ENCODE measurements at regions not wholly inside any gene's neighbourhood (a gene's known extent, or its start where the extent isn't known, plus 50 kb on each side); places are given as distances from the start of the nearest gene placed in this dataset.

DNA sequence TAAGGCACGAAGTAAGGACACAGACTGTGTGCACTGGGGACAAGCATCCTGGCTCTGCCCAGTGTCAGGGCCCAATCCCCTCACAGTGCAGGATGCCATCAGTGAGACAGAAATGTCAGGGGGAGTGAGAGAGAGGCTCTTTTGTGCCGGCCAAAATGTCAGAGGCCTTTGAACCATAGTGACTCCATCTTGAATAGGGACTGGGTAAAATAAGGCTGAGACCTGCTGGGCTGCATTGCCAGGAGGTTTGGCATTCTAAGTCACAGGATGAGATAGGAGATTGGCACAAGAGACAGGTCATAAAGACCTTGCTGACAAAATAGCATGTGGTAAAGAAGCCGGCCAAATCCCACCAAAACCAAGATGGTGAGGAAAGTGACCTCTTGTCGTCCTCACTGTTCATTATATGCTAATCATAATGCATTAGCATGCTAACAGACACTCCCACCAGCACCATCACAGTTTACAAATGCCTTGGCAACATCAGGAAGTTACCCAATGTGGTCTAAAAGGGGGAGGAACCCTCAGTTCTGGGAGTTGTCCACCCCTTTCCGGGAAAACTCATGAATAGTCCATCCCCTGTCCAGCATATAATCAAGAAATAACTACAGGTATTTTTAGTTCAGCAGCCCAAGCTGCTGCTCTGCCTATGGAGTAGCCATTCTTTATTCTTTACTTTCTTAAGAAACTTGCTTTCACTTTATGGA lies 337.4 kb downstream of the LPIN1 start:
- no peak for DNase-seq (ENCODE audit: low read depth)

DNA sequence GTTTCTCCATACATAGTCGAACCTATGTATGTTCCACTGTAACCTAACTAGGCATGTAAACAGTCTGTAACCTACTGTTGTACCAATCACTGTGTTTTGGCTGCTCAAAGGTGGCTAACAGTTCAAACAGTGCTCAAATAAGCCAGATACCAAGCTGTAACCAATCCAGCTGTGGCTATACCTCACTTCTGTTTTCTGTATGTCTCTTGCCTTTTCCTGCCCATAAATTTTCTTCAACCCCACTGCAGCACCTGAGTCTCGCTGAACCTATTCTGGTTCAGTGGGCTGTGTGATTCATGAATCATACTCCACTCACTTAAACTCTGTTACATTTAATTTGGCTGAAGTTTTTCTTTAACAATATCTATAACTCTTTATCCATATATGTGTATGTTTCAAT lies 340.7 kb downstream of the LPIN1 start:
- DNase-seq (ENCODE audit: low read depth), result no peak

- peak; percentile 43 for DNase-seq (ENCODE audit: low read depth)
These were observed 341.4 kb downstream of the LPIN1 start for GRCh38 chr2:12087671-12088380.

GRCh38 chr2:12089001-12089400 lies 342.6 kb downstream of the LPIN1 start:
- DNase-seq (ENCODE audit: low read depth), result no peak

DNA sequence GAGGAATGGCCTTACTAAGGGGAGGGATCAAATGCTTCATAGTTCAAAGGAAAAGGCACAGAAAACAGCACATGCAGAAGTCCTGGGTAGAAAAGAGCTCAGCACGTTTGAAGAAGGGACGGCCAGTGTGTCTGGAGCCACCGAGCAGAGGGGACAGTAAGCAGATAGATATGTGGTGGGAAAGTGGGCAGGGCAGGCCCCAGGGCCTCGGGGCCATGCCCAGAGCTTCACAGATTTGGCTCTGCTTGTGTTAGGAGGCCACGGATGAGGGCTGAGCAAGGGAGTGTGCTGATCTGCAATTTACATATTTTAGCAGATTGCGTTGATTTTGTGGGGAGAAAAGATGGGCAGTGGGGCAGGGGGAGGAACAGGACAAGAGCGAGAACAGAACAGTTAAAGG lies 343.1 kb downstream of the LPIN1 start:
- no peak for DNase-seq (ENCODE audit: low read depth)

GRCh38 chr2:12090072-12090471 lies 343.6 kb downstream of the LPIN1 start:
- no peak for DNase-seq (ENCODE audit: low read depth)

GRCh38 chr2:12090590-12090989 lies 344.2 kb downstream of the LPIN1 start:
- DNase-seq (ENCODE audit: low read depth), result no peak

DNA sequence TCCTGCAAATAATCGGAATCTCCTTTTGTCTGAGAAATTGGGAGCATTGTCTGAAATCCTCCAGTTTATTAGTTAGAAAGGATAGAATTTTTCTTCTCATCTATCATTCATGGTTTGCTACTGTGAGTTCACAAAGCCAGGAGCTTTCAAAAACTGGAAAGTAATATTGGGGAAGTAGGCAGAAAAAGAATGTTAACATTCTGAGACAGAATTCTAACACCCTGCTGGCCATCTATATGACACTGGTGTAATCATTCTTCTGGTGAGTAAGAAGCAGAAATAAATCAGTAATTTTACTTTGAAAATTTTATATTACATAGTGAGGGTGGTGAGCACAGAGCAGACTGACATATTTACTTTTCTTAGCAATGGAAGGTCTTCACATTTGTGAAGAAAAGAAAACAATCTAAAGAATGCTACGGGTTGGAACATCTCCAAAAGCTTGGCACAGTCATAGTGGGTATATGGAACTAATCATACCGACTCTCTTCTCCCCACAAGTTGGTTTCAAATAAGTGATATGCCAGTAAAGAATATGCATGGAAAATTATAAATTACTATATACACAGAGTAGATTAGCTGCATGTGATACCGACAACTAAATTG lies 344.9 kb downstream of the LPIN1 start:
- DNase-seq (ENCODE audit: low read depth), result peak; percentile 18

GRCh38 chr2:12094134-12094533 lies 347.7 kb downstream of the LPIN1 start:
- DNase-seq (ENCODE audit: low read depth), result no peak

- no peak for DNase-seq (ENCODE audit: low read depth)
These were observed 349.8 kb downstream of the LPIN1 start for GRCh38 chr2:12096051-12096787.

- DNase-seq (ENCODE audit: low read depth), result no peak
These were observed 350.5 kb downstream of the LPIN1 start for GRCh38 chr2:12096788-12097449.

GRCh38 chr2:12097859-12098258 lies 351.4 kb downstream of the LPIN1 start:
- no peak for DNase-seq (ENCODE audit: low read depth)

DNA sequence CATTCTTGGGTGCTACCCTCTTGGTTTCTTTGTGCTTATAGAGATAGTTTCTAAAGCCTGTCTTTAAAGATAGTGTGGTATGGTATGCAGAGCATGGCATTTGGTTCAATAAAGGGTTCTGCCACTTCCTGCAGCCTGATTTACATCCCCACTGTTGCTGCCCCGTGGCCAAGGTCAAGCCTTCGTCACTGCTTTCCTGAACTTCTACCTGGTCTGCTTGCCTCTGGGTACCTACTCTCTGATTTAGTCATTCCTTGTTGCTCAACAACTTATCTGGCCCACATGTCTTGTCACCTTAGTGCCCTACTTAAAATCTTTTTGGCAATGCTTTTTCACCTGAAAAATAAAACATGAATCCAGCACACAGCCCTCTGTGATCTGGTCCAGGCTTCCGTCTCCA lies 352.9 kb downstream of the LPIN1 start:
- no peak for DNase-seq (ENCODE audit: low read depth)

- no peak for DNase-seq (ENCODE audit: low read depth)
These were observed 356.2 kb downstream of the LPIN1 start for GRCh38 chr2:12102679-12103078.

GRCh38 chr2:12105180-12105579 lies 358.7 kb downstream of the LPIN1 start:
- no peak for DNase-seq (ENCODE audit: low read depth)

- peak; percentile 100 for DNase-seq (ENCODE audit: low read depth)
These were observed 360.1 kb downstream of the LPIN1 start for GRCh38 chr2:12106440-12107080.

DNA sequence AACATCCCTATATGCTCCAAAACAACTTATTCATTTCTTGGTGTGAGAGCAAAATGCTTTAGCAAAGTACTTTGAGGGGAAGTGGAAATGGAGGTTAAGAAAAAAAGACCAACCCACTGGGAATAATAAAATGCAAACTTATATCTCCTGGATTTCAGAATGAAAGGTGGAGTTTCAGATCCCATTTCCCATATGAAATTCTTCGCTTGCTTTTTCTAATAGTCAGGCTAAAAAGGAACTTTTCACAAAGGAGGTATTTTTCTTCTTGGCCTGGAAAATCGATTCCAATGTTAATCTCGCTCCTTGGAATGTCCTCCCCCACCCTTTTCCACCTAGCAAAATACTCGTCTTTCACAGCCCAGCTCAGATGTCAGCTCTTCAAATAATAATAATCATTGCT lies 360.9 kb downstream of the LPIN1 start:
- DNase-seq (ENCODE audit: low read depth), result no peak

DNA sequence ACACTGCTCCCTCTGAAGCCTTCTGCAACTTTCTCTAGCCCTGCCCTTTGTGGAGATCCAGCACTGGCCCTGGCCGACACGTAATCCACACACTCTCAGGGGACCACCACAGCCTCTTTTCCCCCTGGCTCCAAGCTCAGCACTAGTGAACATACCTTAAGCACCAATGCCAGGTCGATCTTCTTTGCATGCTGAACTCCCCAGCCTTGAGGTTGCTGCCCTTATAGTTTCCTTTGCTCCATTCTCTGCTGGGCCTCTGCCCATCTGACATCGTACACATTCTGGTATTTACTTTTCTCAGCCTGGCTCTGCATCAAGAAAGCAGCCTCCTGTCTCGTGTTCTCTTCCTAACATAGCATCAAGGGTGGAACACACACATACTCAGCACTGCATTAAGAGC lies 361.5 kb downstream of the LPIN1 start:
- DNase-seq (ENCODE audit: low read depth), result peak; percentile 59

GRCh38 chr2:12109363-12110017 lies 363.1 kb downstream of the LPIN1 start:
- DNase-seq (ENCODE audit: low read depth), result no peak

- DNase-seq (ENCODE audit: low read depth), result peak; percentile 43
These were observed 363.6 kb downstream of the LPIN1 start for GRCh38 chr2:12110074-12110473.

GRCh38 chr2:12110481-12110880 lies 364.0 kb downstream of the LPIN1 start:
- no peak for DNase-seq (ENCODE audit: low read depth)

Measured in iris pigment epithelial cell (primary cell).